Uterus (tissue), 2 donors: ENCODE measurements at regions not wholly inside any gene's neighbourhood (a gene's known extent, or its start where the extent isn't known, plus 50 kb on each side); places are given as distances from the start of the nearest gene placed in this dataset.

Experiments
- POLR2A ChIP-seq, 2 donors: fragments of 450-650 bp; IDR thresholded peaks; one replicate each; pipeline ENCODE4 v1.6.1; 2016; ENCODE audit warnings: antibody characterized with exemption in 2 of 2, mild to moderate bottlenecking in 1 of 2, moderate library complexity in 1 of 2
- TF ChIP-seq, protein P1 (sequence below), 4 experiments: fragments of 200-600 bp in 2 of 4; fragments of 450-650 bp in 2 of 4; sonication (generic) in 2 of 4; IDR thresholded peaks; one replicate each; pipeline ENCODE4 v1.5.1; 2016 to 2019; ENCODE audit warnings: antibody characterized with exemption in 4 of 4, mild to moderate bottlenecking in 2 of 4, moderate library complexity in 1 of 4

DNA sequence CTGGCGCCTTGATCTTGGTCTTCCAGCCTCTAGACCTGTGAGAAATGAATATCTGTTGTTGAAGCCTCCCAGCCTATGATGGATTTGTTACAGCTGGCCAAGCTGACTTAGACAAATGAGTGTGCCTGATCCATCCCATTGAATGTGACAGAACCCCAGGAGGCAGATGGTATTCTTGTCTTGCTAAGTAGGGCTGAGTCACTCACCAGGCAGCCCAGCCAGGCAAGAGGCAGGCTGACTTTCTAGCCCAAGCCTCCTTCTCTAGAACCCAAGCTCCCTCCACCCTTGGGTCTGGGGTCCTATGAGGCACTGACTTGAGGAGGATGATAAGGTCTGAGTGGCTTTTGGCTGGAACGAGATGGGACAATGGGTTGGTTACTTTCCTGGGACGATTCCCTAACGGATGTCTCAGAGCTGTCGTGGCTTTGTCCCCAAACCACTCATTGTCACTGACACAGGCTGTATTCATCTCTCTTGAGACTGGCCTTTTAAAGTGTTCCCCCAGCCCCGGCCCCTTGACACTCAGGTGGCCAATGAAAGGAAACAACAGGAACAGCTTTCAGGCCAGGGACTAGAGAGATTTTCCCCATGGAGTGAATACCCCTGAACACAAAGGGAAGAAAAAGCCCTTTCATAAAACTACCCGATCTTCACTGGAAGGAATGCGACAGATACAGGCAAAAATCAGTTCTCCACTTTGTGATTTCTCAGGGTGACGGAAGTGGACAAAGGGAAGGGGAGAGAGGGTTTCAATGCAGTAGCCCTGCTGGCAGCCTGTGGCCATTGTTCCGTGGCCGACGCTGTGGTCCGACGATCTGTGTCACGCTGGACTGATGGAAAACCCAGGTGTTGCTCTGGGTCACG, 264.2 kb downstream of the AACS start:
- TF ChIP-seq, protein P1, sequence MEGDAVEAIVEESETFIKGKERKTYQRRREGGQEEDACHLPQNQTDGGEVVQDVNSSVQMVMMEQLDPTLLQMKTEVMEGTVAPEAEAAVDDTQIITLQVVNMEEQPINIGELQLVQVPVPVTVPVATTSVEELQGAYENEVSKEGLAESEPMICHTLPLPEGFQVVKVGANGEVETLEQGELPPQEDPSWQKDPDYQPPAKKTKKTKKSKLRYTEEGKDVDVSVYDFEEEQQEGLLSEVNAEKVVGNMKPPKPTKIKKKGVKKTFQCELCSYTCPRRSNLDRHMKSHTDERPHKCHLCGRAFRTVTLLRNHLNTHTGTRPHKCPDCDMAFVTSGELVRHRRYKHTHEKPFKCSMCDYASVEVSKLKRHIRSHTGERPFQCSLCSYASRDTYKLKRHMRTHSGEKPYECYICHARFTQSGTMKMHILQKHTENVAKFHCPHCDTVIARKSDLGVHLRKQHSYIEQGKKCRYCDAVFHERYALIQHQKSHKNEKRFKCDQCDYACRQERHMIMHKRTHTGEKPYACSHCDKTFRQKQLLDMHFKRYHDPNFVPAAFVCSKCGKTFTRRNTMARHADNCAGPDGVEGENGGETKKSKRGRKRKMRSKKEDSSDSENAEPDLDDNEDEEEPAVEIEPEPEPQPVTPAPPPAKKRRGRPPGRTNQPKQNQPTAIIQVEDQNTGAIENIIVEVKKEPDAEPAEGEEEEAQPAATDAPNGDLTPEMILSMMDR (IDR thresholded peaks at IDR 0.05), result no peak
- TF ChIP-seq POLR2A (IDR thresholded peaks at IDR 0.05), result no peak
